Neuron (in vitro differentiated cells): ENCODE measurements at regions not wholly inside any gene's neighbourhood (a gene's known extent, or its start where the extent isn't known, plus 50 kb on each side); places are given as distances from the start of the nearest gene placed in this dataset.

ENCODE experiments used
- H2AFZ ChIP-seq: one replicate; pipeline ENCODE4 v1.6.1; 2013; ENCODE audit warnings: low read depth, mild to moderate bottlenecking, inconsistent platforms, low read length, moderate library complexity
- H3K27me3 ChIP-seq: one replicate; pipeline ENCODE4 v1.6.1; 2013; ENCODE audit warnings: low read length; ENCODE audit not compliant: insufficient read depth
- H3K36me3 ChIP-seq: one replicate; pipeline ENCODE4 v1.6.1; 2013; ENCODE audit warnings: low read length; ENCODE audit not compliant: insufficient read depth
- H3K4me1 ChIP-seq: one replicate; pipeline ENCODE4 v1.6.1; 2013; ENCODE audit warnings: low read length; ENCODE audit not compliant: insufficient read depth
- H3K4me3 ChIP-seq: 2 replicates; pipeline ENCODE4 v1.5.1; 2013; ENCODE audit warnings: mild to moderate bottlenecking, low read length, moderate library complexity
- H3K9me3 ChIP-seq: one replicate; pipeline ENCODE4 v1.6.1; 2013; ENCODE audit warnings: low read length

GRCh38 chr12:124481257-124481750, 86.1 kb downstream of the NCOR2 start:
- no peaks in the 10 kb centered on the region for H3K27me3 ChIP-seq
- H2AFZ ChIP-seq = no peak overlapping the region
- peaks cover 29% of the 10 kb centered on the region for H3K36me3 ChIP-seq
- H3K9me3 ChIP-seq = no peaks in the 10 kb centered on the region
- H3K4me3 ChIP-seq = no peak overlapping the region
- H3K4me1 ChIP-seq = no peaks in the 10 kb centered on the region

- no peaks in the 10 kb centered on the region for H3K4me1 ChIP-seq
- H3K9me3 ChIP-seq = no peaks in the 10 kb centered on the region
- peaks cover 29% of the 10 kb centered on the region for H3K36me3 ChIP-seq
- H2AFZ ChIP-seq = no peak overlapping the region
- H3K27me3 ChIP-seq = no peaks in the 10 kb centered on the region
- H3K4me3 ChIP-seq = no peak overlapping the region
Observed at GRCh38 chr12:124480469-124481256, 86.7 kb downstream of the NCOR2 start.

GRCh38 chr12:124479680-124480468, 87.5 kb downstream of the NCOR2 start:
- no peak overlapping the region for H3K4me3 ChIP-seq
- no peaks in the 10 kb centered on the region for H3K27me3 ChIP-seq
- no peak overlapping the region for H2AFZ ChIP-seq
- no peaks in the 10 kb centered on the region for H3K4me1 ChIP-seq
- H3K36me3 ChIP-seq = peaks cover 34% of the 10 kb centered on the region
- no peaks in the 10 kb centered on the region for H3K9me3 ChIP-seq

- H3K36me3 ChIP-seq = peaks cover 31% of the 10 kb centered on the region
- peaks cover under 1% of the 10 kb centered on the region for H3K9me3 ChIP-seq
- H2AFZ ChIP-seq = no peak overlapping the region
- H3K27me3 ChIP-seq = no peaks in the 10 kb centered on the region
- H3K4me1 ChIP-seq = no peaks in the 10 kb centered on the region
- no peak overlapping the region for H3K4me3 ChIP-seq
Observed at GRCh38 chr12:124478985-124479645, 88.3 kb downstream of the NCOR2 start.

GRCh38 chr12:124478416-124478815, 89.0 kb downstream of the NCOR2 start:
- Histone ChIP-seq H2AFZ (no peak overlapping the region), H3K4me3 (no peak overlapping the region), H3K4me1 (no peaks in the 10 kb centered on the region), H3K9me3 (peaks cover 7% of the 10 kb centered on the region), H3K36me3 (peaks cover 31% of the 10 kb centered on the region), H3K27me3 (no peaks in the 10 kb centered on the region)

- peaks cover 17% of the 10 kb centered on the region for H3K9me3 ChIP-seq
- H2AFZ ChIP-seq = no peak overlapping the region
- H3K4me3 ChIP-seq = no peak overlapping the region
- H3K4me1 ChIP-seq = no peaks in the 10 kb centered on the region
- peaks cover 35% of the 10 kb centered on the region for H3K36me3 ChIP-seq
- H3K27me3 ChIP-seq = no peaks in the 10 kb centered on the region
Observed at GRCh38 chr12:124477107-124477915, 90.1 kb downstream of the NCOR2 start.

- Histone ChIP-seq H3K36me3 (peaks cover 47% of the 10 kb centered on the region), H3K4me3 (no peak overlapping the region), H3K4me1 (no peaks in the 10 kb centered on the region), H2AFZ (no peak overlapping the region), H3K9me3 (peaks cover 25% of the 10 kb centered on the region), H3K27me3 (no peaks in the 10 kb centered on the region)
Observed at GRCh38 chr12:124476011-124476400, 91.4 kb downstream of the NCOR2 start.

GRCh38 chr12:124475295-124476010, 92.0 kb downstream of the NCOR2 start:
- H3K9me3 ChIP-seq = peaks cover 30% of the 10 kb centered on the region
- no peak overlapping the region for H2AFZ ChIP-seq
- H3K36me3 ChIP-seq = peaks cover 51% of the 10 kb centered on the region
- H3K27me3 ChIP-seq = no peaks in the 10 kb centered on the region
- no peaks in the 10 kb centered on the region for H3K4me1 ChIP-seq
- H3K4me3 ChIP-seq = no peak overlapping the region

- Histone ChIP-seq H3K9me3 (peaks cover 34% of the 10 kb centered on the region), H3K4me1 (no peaks in the 10 kb centered on the region), H3K36me3 (peaks cover 51% of the 10 kb centered on the region), H2AFZ (no peak overlapping the region), H3K27me3 (no peaks in the 10 kb centered on the region), H3K4me3 (no peak overlapping the region)
Observed at GRCh38 chr12:124474709-124475108, 92.7 kb downstream of the NCOR2 start.

GRCh38 chr12:124472690-124473279, 94.6 kb downstream of the NCOR2 start:
- no peak overlapping the region for H2AFZ ChIP-seq
- H3K27me3 ChIP-seq = no peaks in the 10 kb centered on the region
- peaks cover 44% of the 10 kb centered on the region for H3K9me3 ChIP-seq
- no peak overlapping the region for H3K4me3 ChIP-seq
- H3K36me3 ChIP-seq = peaks cover 46% of the 10 kb centered on the region
- no peaks in the 10 kb centered on the region for H3K4me1 ChIP-seq

- Histone ChIP-seq H3K27me3 (no peaks in the 10 kb centered on the region), H3K4me1 (no peaks in the 10 kb centered on the region), H3K36me3 (peaks cover 42% of the 10 kb centered on the region), H3K9me3 (peaks cover 46% of the 10 kb centered on the region), H3K4me3 (no peak overlapping the region), H2AFZ (no peak overlapping the region)
Observed at GRCh38 chr12:124471828-124472227, 95.6 kb downstream of the NCOR2 start.

GRCh38 chr12:124470806-124471205, 96.6 kb downstream of the NCOR2 start:
- Histone ChIP-seq H3K4me3 (no peak overlapping the region), H3K27me3 (no peaks in the 10 kb centered on the region), H2AFZ (no peak overlapping the region), H3K4me1 (no peaks in the 10 kb centered on the region), H3K36me3 (peaks cover 48% of the 10 kb centered on the region), H3K9me3 (peaks cover 50% of the 10 kb centered on the region)
